GM23338 (cell line): ENCODE measurements at regions not wholly inside any gene's neighbourhood (a gene's known extent, or its start where the extent isn't known, plus 50 kb on each side); places are given as distances from the start of the nearest gene placed in this dataset.

Experiments used
- ATAC-seq: fragments of 200-7000 bp; cut with Tn5 transposase; 3 replicates; pipeline ENCODE4 v1.9.1; 2020
- DNase-seq: peaks from one replicate; pipeline ENCODE4 v3.0.0-alpha.2; 2015; ENCODE audit warnings: low spot score
- H2AFZ ChIP-seq: fragments of 200-600 bp; sonication (generic); 2 replicates; pipeline ENCODE4 v1.8.0; 2016; ENCODE audit warnings: antibody characterized with exemption, mild to moderate bottlenecking, moderate library complexity
- H3F3A ChIP-seq: fragments of 200-600 bp; sonication (generic); replicated peaks from 2 replicates; pipeline ENCODE4 v1.8.0; 2017; ENCODE audit warnings: antibody characterized with exemption, mixed run types, low read depth
- H3K27ac ChIP-seq: fragments of 200-600 bp; sonication (generic); 2 replicates; pipeline ENCODE4 v1.6.1; 2016; ENCODE audit warnings: low read depth
- H3K27me3 ChIP-seq: fragments of 200-600 bp; sonication (generic); 2 replicates; pipeline ENCODE4 v1.8.0; 2016; ENCODE audit warnings: mild to moderate bottlenecking, mixed run types, moderate library complexity; ENCODE audit not compliant: insufficient read depth
- H3K36me3 ChIP-seq: fragments of 200-600 bp; sonication (generic); 2 replicates; pipeline ENCODE4 v1.8.0; 2016; ENCODE audit warnings: mild to moderate bottlenecking; ENCODE audit not compliant: insufficient read depth
- H3K4me1 ChIP-seq: fragments of 200-600 bp; sonication (generic); 2 replicates; pipeline ENCODE4 v1.8.0; 2016; ENCODE audit warnings: mild to moderate bottlenecking, moderate library complexity; ENCODE audit not compliant: insufficient read depth
- H3K4me2 ChIP-seq: fragments of 200-600 bp; sonication (generic); 2 replicates; pipeline ENCODE4 v1.7.1; 2017; ENCODE audit warnings: mixed run types
- H3K4me3 ChIP-seq: fragments of 200-600 bp; sonication (generic); 2 replicates; pipeline ENCODE4 v1.6.1; 2016; ENCODE audit warnings: mixed run types
- H3K79me2 ChIP-seq: fragments of 200-600 bp; sonication (generic); replicated peaks from 2 replicates; pipeline ENCODE4 v1.8.0; 2017; ENCODE audit warnings: mild to moderate bottlenecking; ENCODE audit not compliant: insufficient read depth
- H3K9me2 ChIP-seq: fragments of 200-600 bp; sonication (generic); 2 replicates; pipeline ENCODE4 v1.8.0; 2017; ENCODE audit not compliant: insufficient read depth
- H4K20me1 ChIP-seq: fragments of 200-600 bp; sonication (generic); replicated peaks from 2 replicates; pipeline ENCODE4 v1.8.0; 2017; ENCODE audit warnings: mild to moderate bottlenecking; ENCODE audit not compliant: insufficient read depth
- H3K27ac Mint-ChIP-seq: 2 replicates; pipeline ENCODE4 v1.8.0; 2020; ENCODE audit warnings: inconsistent platforms, mild to moderate bottlenecking, moderate library complexity, mixed read lengths
- H3K27me3 Mint-ChIP-seq: 3 replicates; pipeline ENCODE4 v1.8.0; 2022; ENCODE audit warnings: low read depth, mild to moderate bottlenecking, moderate library complexity, mixed read lengths, inconsistent platforms; ENCODE audit not compliant: insufficient read depth, poor library complexity
- H3K36me3 Mint-ChIP-seq: 3 replicates; pipeline ENCODE4 v1.8.0; 2021; ENCODE audit warnings: low read depth, mild to moderate bottlenecking, inconsistent platforms, moderate library complexity, mixed read lengths
- H3K4me1 Mint-ChIP-seq: 3 replicates; pipeline ENCODE4 v1.8.0; 2020; ENCODE audit warnings: mild to moderate bottlenecking, inconsistent platforms, mixed read lengths
- H3K4me3 Mint-ChIP-seq: 3 replicates; pipeline ENCODE4 v1.8.0; 2021; ENCODE audit warnings: moderate library complexity, mild to moderate bottlenecking, inconsistent platforms, mixed read lengths
- H3K9me3 Mint-ChIP-seq: 3 replicates; pipeline ENCODE4 v1.8.0; 2020; ENCODE audit warnings: moderate library complexity, mild to moderate bottlenecking, inconsistent platforms, mixed read lengths
- CREB1 ChIP-seq: fragments of 250-450 bp; sonication (Bioruptor Pico); IDR thresholded peaks from 2 replicates; pipeline ENCODE4 v1.5.0; 2020; ENCODE audit warnings: low read depth, mild to moderate bottlenecking, moderate library complexity
- CTCF ChIP-seq, 2 experiments: fragments of 200-600 bp in 1 of 2; sonication (generic) in 1 of 2; conservative IDR thresholded peaks; 2 replicates each; pipeline versions ENCODE4 v1.5.1 to v1.6.1; 2016 to 2017; ENCODE audit warnings: antibody characterized with exemption in 2 of 2, low read depth in 2 of 2, mild to moderate bottlenecking in 2 of 2, moderate library complexity in 1 of 2
- ETS1 ChIP-seq: IDR thresholded peaks from 2 replicates; pipeline ENCODE4 v1.6.1; 2016; ENCODE audit warnings: antibody characterized with exemption
- EZH2 ChIP-seq: fragments of 200-600 bp; sonication (generic); IDR thresholded peaks from one replicate; pipeline ENCODE4 v1.8.0; 2017; ENCODE audit warnings: antibody characterized with exemption, mild to moderate bottlenecking, low read depth; ENCODE audit not compliant: unreplicated experiment
- EZH2phosphoT487 ChIP-seq: fragments of 200-600 bp; sonication (generic); IDR thresholded peaks from one replicate; pipeline ENCODE4 v1.8.1; 2018; ENCODE audit warnings: antibody characterized with exemption; ENCODE audit not compliant: unreplicated experiment
- JUNB ChIP-seq: IDR thresholded peaks from one replicate; pipeline ENCODE4 v1.6.1; 2016; ENCODE audit warnings: antibody characterized with exemption; ENCODE audit not compliant: unreplicated experiment
- NANOG ChIP-seq: IDR thresholded peaks from 2 replicates; pipeline ENCODE4 v1.6.1; 2016; ENCODE audit warnings: antibody characterized with exemption, borderline replicate concordance
- POLR2AphosphoS5 ChIP-seq: IDR thresholded peaks from 2 replicates; pipeline ENCODE4 v1.6.1; 2016; ENCODE audit warnings: antibody characterized with exemption, low read depth
- REST ChIP-seq: IDR thresholded peaks from one replicate; pipeline ENCODE4 v1.6.1; 2018; ENCODE audit warnings: antibody characterized with exemption; ENCODE audit not compliant: unreplicated experiment
- STAT1 ChIP-seq: IDR thresholded peaks from one replicate; pipeline ENCODE4 v1.6.1; 2016; ENCODE audit warnings: antibody characterized with exemption; ENCODE audit not compliant: unreplicated experiment
- ZNF114 ChIP-seq: fragments of 250-450 bp; sonication (Bioruptor Pico); IDR thresholded peaks from 2 replicates; pipeline ENCODE4 v1.5.0; 2020; ENCODE audit warnings: mild to moderate bottlenecking, moderate library complexity
- ZNF331 ChIP-seq: fragments of 250-450 bp; sonication (Bioruptor Pico); IDR thresholded peaks from 2 replicates; pipeline ENCODE4 v1.5.0; 2020; ENCODE audit warnings: low read depth, mild to moderate bottlenecking, moderate library complexity
- ZNF462 ChIP-seq: fragments of 250-450 bp; sonication (Bioruptor Pico); IDR thresholded peaks from 2 replicates; pipeline ENCODE4 v1.5.0; 2020; ENCODE audit warnings: mild to moderate bottlenecking, moderate library complexity

GRCh38 chr18:67117804-67118203, 398.7 kb downstream of the DSEL start (continued):
- no peak for TF ChIP-seq POLR2AphosphoS5
- no peak for TF ChIP-seq ZNF114

- Mint-ChIP-seq H3K4me1 (no peaks in the 10 kb centered on the region), H3K27me3 (no peaks in the 10 kb centered on the region), H3K9me3 (no peaks in the 10 kb centered on the region), H3K36me3 (no peaks in the 10 kb centered on the region), H3K27ac (no peak overlapping the region), H3K4me3 (no peak overlapping the region)
- no peaks in the 10 kb centered on the region for H3K4me1 ChIP-seq
- no peak for ATAC-seq
- H3K4me3 ChIP-seq = no peak overlapping the region
- H3K79me2 ChIP-seq = no peaks in the 10 kb centered on the region
- no peak overlapping the region for H3K27ac ChIP-seq
- H4K20me1 ChIP-seq = no peaks in the 10 kb centered on the region
- H3F3A ChIP-seq = no peaks in the 10 kb centered on the region
- no peaks in the 10 kb centered on the region for H3K9me2 ChIP-seq
- no peak overlapping the region for H2AFZ ChIP-seq
- no peak for DNase-seq
- TF ChIP-seq EZH2phosphoT487 = no peak
- TF ChIP-seq ZNF462 (CRISPR knock-in tag) = no peak
- TF ChIP-seq NANOG = no peak
- no peak for TF ChIP-seq STAT1
- no peak for TF ChIP-seq ZNF331 (CRISPR knock-in tag)
- TF ChIP-seq JUNB = no peak
- no peak for TF ChIP-seq REST
- TF ChIP-seq ZNF114 = no peak
- TF ChIP-seq EZH2 = no peak
- TF ChIP-seq POLR2AphosphoS5 = no peak
- no peak for TF ChIP-seq CREB1 (CRISPR knock-in tag)
- no peak for TF ChIP-seq ETS1
- no peak for TF ChIP-seq CTCF (conservative IDR thresholded peaks at IDR 0.05; ENCODE audit: low read depth in 2 of 2)
- H3K27me3 ChIP-seq = no peaks in the 10 kb centered on the region
- no peak overlapping the region for H3K4me2 ChIP-seq
- no peaks in the 10 kb centered on the region for H3K36me3 ChIP-seq
These were observed 407.0 kb downstream of the DSEL start for GRCh38 chr18:67109535-67109934.
